Subcutaneous abdominal adipose tissue (tissue), 5 donors: ENCODE measurements at regions not wholly inside any gene's neighbourhood (a gene's known extent, or its start where the extent isn't known, plus 50 kb on each side); places are given as distances from the start of the nearest gene placed in this dataset.

Experiments used
- H3K27ac ChIP-seq: one replicate; pipeline ENCODE4 v1.7.0; 2013; ENCODE audit warnings: low read depth, mild to moderate bottlenecking, inconsistent platforms, low read length, moderate library complexity
- H3K27me3 ChIP-seq, 5 donors: one replicate each; pipeline ENCODE4 v1.7.0; 2013; ENCODE audit warnings: low read length in 5 of 5, inconsistent platforms in 1 of 5; ENCODE audit not compliant: control insufficient read depth in 5 of 5, insufficient read depth in 4 of 5
- H3K36me3 ChIP-seq, 5 donors: one replicate each; pipeline ENCODE4 v1.7.0; 2013; ENCODE audit warnings: low read length in 5 of 5; ENCODE audit not compliant: control insufficient read depth in 5 of 5, insufficient read depth in 5 of 5
- H3K4me1 ChIP-seq, 5 donors: one replicate each; pipeline ENCODE4 v1.7.0; 2013; ENCODE audit warnings: low read length in 5 of 5, mild to moderate bottlenecking in 3 of 5, moderate library complexity in 1 of 5; ENCODE audit not compliant: control insufficient read depth in 5 of 5, insufficient read depth in 5 of 5
- H3K4me3 ChIP-seq, 5 donors: one replicate each; pipeline ENCODE4 v1.7.0; 2013; ENCODE audit warnings: low read length in 5 of 5, low read depth in 1 of 5
- H3K9ac ChIP-seq, 5 donors: one replicate each; pipeline ENCODE4 v1.7.0; 2013; ENCODE audit warnings: low read length in 5 of 5, mild to moderate bottlenecking in 4 of 5, moderate library complexity in 3 of 5
- H3K9me3 ChIP-seq, 5 donors: one replicate each; pipeline ENCODE4 v1.7.0; 2013; ENCODE audit warnings: low read length in 5 of 5; ENCODE audit not compliant: control insufficient read depth in 5 of 5
- donor health status: healthy.
- donor health status: healthy.
- donor health status: healthy.
- donor health status: healthy.
- donor health status: healthy.

GRCh38 chr11:37704791-37705190 lies 1106.8 kb upstream of the RAG2 start:
- Histone ChIP-seq H3K4me3 (no peak overlapping the region), H3K36me3 (no peaks in the 10 kb centered on the region), H3K9ac (no peak overlapping the region), H3K27me3 (no peaks in the 10 kb centered on the region), H3K4me1 (no peaks in the 10 kb centered on the region), H3K9me3 (peaks cover 0 to 2% (median 0%) of the 10 kb centered on the region in 5 donors), H3K27ac (no peak overlapping the region)

GRCh38 chr11:37699644-37700043 lies 1101.6 kb upstream of the RAG2 start:
- H3K9me3 ChIP-seq = peaks cover 0 to 14% (median 10%) of the 10 kb centered on the region in 5 donors
- no peaks in the 10 kb centered on the region for H3K4me1 ChIP-seq
- no peak overlapping the region for H3K4me3 ChIP-seq
- no peak overlapping the region for H3K27ac ChIP-seq
- no peak overlapping the region for H3K9ac ChIP-seq
- no peaks in the 10 kb centered on the region for H3K27me3 ChIP-seq
- H3K36me3 ChIP-seq = no peaks in the 10 kb centered on the region

- H3K27me3 ChIP-seq = no peaks in the 10 kb centered on the region
- H3K4me3 ChIP-seq = peak overlapping the region in 1 of 5 donors; percentile 28
- H3K27ac ChIP-seq = no peak overlapping the region
- no peaks in the 10 kb centered on the region for H3K4me1 ChIP-seq
- H3K9ac ChIP-seq = no peak overlapping the region
- H3K36me3 ChIP-seq = no peaks in the 10 kb centered on the region
- peaks cover 4 to 23% (median 15%) of the 10 kb centered on the region in 5 donors for H3K9me3 ChIP-seq
Measured at GRCh38 chr11:37695283-37695682, 1097.2 kb upstream of the RAG2 start.

GRCh38 chr11:37689951-37690350 lies 1091.9 kb upstream of the RAG2 start:
- Histone ChIP-seq H3K9ac (no peak overlapping the region), H3K4me3 (no peak overlapping the region)

GRCh38 chr11:37688456-37688855 lies 1090.4 kb upstream of the RAG2 start:
- H3K27ac ChIP-seq = no peak overlapping the region
- no peaks in the 10 kb centered on the region for H3K36me3 ChIP-seq
- no peak overlapping the region for H3K4me3 ChIP-seq
- peaks cover 0 to 5% (median 0%) of the 10 kb centered on the region in 5 donors for H3K4me1 ChIP-seq
- no peak overlapping the region for H3K9ac ChIP-seq
- peaks cover 0 to 1% (median 0%) of the 10 kb centered on the region in 5 donors for H3K9me3 ChIP-seq
- no peaks in the 10 kb centered on the region for H3K27me3 ChIP-seq

More at GRCh38 chr11:37689951-37690350, 1091.9 kb upstream of the RAG2 start:
- H3K27me3 ChIP-seq = no peaks in the 10 kb centered on the region
- peaks cover 0 to 5% (median 0%) of the 10 kb centered on the region in 5 donors for H3K4me1 ChIP-seq
- H3K9me3 ChIP-seq = peaks cover 4 to 12% (median 6%) of the 10 kb centered on the region in 5 donors
- H3K36me3 ChIP-seq = no peaks in the 10 kb centered on the region
- H3K27ac ChIP-seq = no peak overlapping the region

GRCh38 chr11:37687130-37687529 lies 1089.1 kb upstream of the RAG2 start:
- no peak overlapping the region for H3K4me3 ChIP-seq
- H3K9ac ChIP-seq = no peak overlapping the region
- no peak overlapping the region for H3K27ac ChIP-seq
- no peaks in the 10 kb centered on the region for H3K9me3 ChIP-seq
- H3K36me3 ChIP-seq = no peaks in the 10 kb centered on the region
- no peaks in the 10 kb centered on the region for H3K27me3 ChIP-seq
- H3K4me1 ChIP-seq = peaks cover 0 to 5% (median 0%) of the 10 kb centered on the region in 5 donors

- Histone ChIP-seq H3K9ac (no peak overlapping the region), H3K9me3 (peaks cover 0 to 3% (median 0%) of the 10 kb centered on the region in 5 donors), H3K4me3 (no peak overlapping the region), H3K27me3 (no peaks in the 10 kb centered on the region), H3K27ac (no peak overlapping the region), H3K4me1 (no peaks in the 10 kb centered on the region), H3K36me3 (no peaks in the 10 kb centered on the region)
Measured at GRCh38 chr11:37671321-37671720, 1073.3 kb upstream of the RAG2 start.

GRCh38 chr11:37666960-37667359 lies 1068.9 kb upstream of the RAG2 start:
- H3K36me3 ChIP-seq = no peaks in the 10 kb centered on the region
- H3K9ac ChIP-seq = no peak overlapping the region

GRCh38 chr11:37657645-37658044 lies 1059.6 kb upstream of the RAG2 start:
- no peak overlapping the region for H3K27ac ChIP-seq
- no peak overlapping the region for H3K9ac ChIP-seq
- no peaks in the 10 kb centered on the region for H3K4me1 ChIP-seq
- no peaks in the 10 kb centered on the region for H3K36me3 ChIP-seq
- H3K4me3 ChIP-seq = no peak overlapping the region
- no peaks in the 10 kb centered on the region for H3K27me3 ChIP-seq
- H3K9me3 ChIP-seq = no peaks in the 10 kb centered on the region

More at GRCh38 chr11:37666960-37667359, 1068.9 kb upstream of the RAG2 start:
- no peak overlapping the region for H3K4me3 ChIP-seq
- H3K27me3 ChIP-seq = no peaks in the 10 kb centered on the region
- no peak overlapping the region for H3K27ac ChIP-seq
- no peaks in the 10 kb centered on the region for H3K4me1 ChIP-seq
- H3K9me3 ChIP-seq = no peaks in the 10 kb centered on the region

GRCh38 chr11:37647767-37648166 lies 1049.7 kb upstream of the RAG2 start:
- Histone ChIP-seq H3K9me3 (no peaks in the 10 kb centered on the region), H3K4me1 (no peaks in the 10 kb centered on the region), H3K27me3 (no peaks in the 10 kb centered on the region), H3K27ac (no peak overlapping the region), H3K9ac (no peak overlapping the region), H3K36me3 (no peaks in the 10 kb centered on the region), H3K4me3 (no peak overlapping the region)

GRCh38 chr11:37643968-37644367 lies 1045.9 kb upstream of the RAG2 start:
- H3K9ac ChIP-seq = no peak overlapping the region
- no peak overlapping the region for H3K4me3 ChIP-seq
- no peaks in the 10 kb centered on the region for H3K27me3 ChIP-seq
- H3K9me3 ChIP-seq = peaks cover 0 to 3% (median 0%) of the 10 kb centered on the region in 5 donors
- H3K4me1 ChIP-seq = no peaks in the 10 kb centered on the region
- H3K27ac ChIP-seq = no peak overlapping the region
- H3K36me3 ChIP-seq = no peaks in the 10 kb centered on the region
